Neural cell (in vitro differentiated cells): ENCODE measurements at regions not wholly inside any gene's neighbourhood (a gene's known extent, or its start where the extent isn't known, plus 50 kb on each side); places are given as distances from the start of the nearest gene placed in this dataset.

Experiments
- H2AFZ ChIP-seq: fragments of 200-600, 300-800 bp; sonication (generic), shearing (Covaris generic); 2 replicates; pipeline ENCODE4 v1.6.0; 2014; ENCODE audit warnings: low read depth, mild to moderate bottlenecking, antibody characterized with exemption, low read length, moderate library complexity
- H3F3A ChIP-seq: fragments of 200-600 bp; shearing (Covaris generic); 2 replicates; pipeline ENCODE4 v1.6.1; 2016; ENCODE audit warnings: mild to moderate bottlenecking, moderate library complexity, mixed read lengths, antibody characterized with exemption, low read length; ENCODE audit not compliant: insufficient read depth, poor library complexity, severe bottlenecking
- H3K27ac ChIP-seq: fragments of 200-600, 300-800 bp; sonication (generic), shearing (Covaris generic); 2 replicates; pipeline ENCODE4 v1.5.1; 2014; ENCODE audit warnings: mild to moderate bottlenecking, low read length, moderate library complexity
- H3K27me3 ChIP-seq: fragments of 300-800, 200-600 bp; sonication (generic), shearing (Covaris generic); 2 replicates; pipeline ENCODE4 v1.6.0; 2014; ENCODE audit warnings: mild to moderate bottlenecking, low read depth, low read length, moderate library complexity; ENCODE audit not compliant: insufficient read depth
- H3K36me3 ChIP-seq: fragments of 300-800, 200-600 bp; sonication (generic), shearing (Covaris generic); 2 replicates; pipeline ENCODE4 v1.5.1; 2014; ENCODE audit warnings: mild to moderate bottlenecking, antibody characterized with exemption, low read length, moderate library complexity; ENCODE audit not compliant: insufficient read depth
- H3K4me2 ChIP-seq: fragments of 300-800, 200-600 bp; sonication (generic), shearing (Covaris generic); 2 replicates; pipeline ENCODE4 v1.6.0; 2014; ENCODE audit warnings: mild to moderate bottlenecking, low read length
- H3K4me3 ChIP-seq: fragments of 300-800, 200-600 bp; sonication (generic), shearing (Covaris generic); 2 replicates; pipeline ENCODE4 v1.5.1; 2014; ENCODE audit warnings: mild to moderate bottlenecking, low read length, moderate library complexity
- H3K79me2 ChIP-seq: fragments of 200-600 bp; shearing (Covaris generic); replicated peaks from 2 replicates; pipeline ENCODE4 v1.6.0; 2014; ENCODE audit warnings: mild to moderate bottlenecking, low read length, moderate library complexity; ENCODE audit not compliant: insufficient read depth
- H3K9ac ChIP-seq: fragments of 300-800, 200-600 bp; sonication (generic), shearing (Covaris generic); 2 replicates; pipeline ENCODE4 v1.6.1; 2016; ENCODE audit warnings: mild to moderate bottlenecking, low read length, mixed read lengths
- H3K9me2 ChIP-seq: fragments of 200-600 bp; shearing (Covaris generic); 2 replicates; pipeline ENCODE4 v1.6.1; 2016; ENCODE audit warnings: mild to moderate bottlenecking, low read length, mixed read lengths; ENCODE audit not compliant: insufficient read depth
- H3K9me3 ChIP-seq: fragments of 200-600, 300-800 bp; sonication (generic), shearing (Covaris generic); 2 replicates; pipeline ENCODE4 v1.6.1; 2016; ENCODE audit warnings: mild to moderate bottlenecking, mixed run types, low read length, moderate library complexity, mixed read lengths
- H4K20me1 ChIP-seq: fragments of 200-600 bp; shearing (Covaris generic); 2 replicates; pipeline ENCODE4 v1.6.1; 2016; ENCODE audit warnings: mild to moderate bottlenecking, mixed run types; ENCODE audit not compliant: insufficient read depth
- CTCF ChIP-seq: fragments of 450-650 bp; IDR thresholded peaks from 2 replicates; pipeline ENCODE4 v1.5.1; 2014; ENCODE audit warnings: antibody characterized with exemption, mild to moderate bottlenecking, moderate library complexity; ENCODE audit not compliant: poor library complexity, severe bottlenecking
- EP300 ChIP-seq: fragments of 450-650 bp; conservative IDR thresholded peaks from 2 replicates; pipeline ENCODE4 v1.6.1; 2014; ENCODE audit warnings: antibody characterized with exemption, mild to moderate bottlenecking, moderate library complexity; ENCODE audit not compliant: poor library complexity, severe bottlenecking
- EZH2 ChIP-seq: fragments of 200-600, 300-800 bp; shearing (Covaris generic), sonication (generic); IDR thresholded peaks from 2 replicates; pipeline ENCODE4 v1.6.1; 2014; ENCODE audit warnings: antibody characterized with exemption, low read length, borderline replicate concordance, mild to moderate bottlenecking; ENCODE audit not compliant: insufficient read depth, poor library complexity, severe bottlenecking
- MXI1 ChIP-seq: fragments of 450-650 bp; conservative IDR thresholded peaks from 2 replicates; pipeline ENCODE4 v1.6.1; 2014; ENCODE audit warnings: antibody characterized with exemption, mild to moderate bottlenecking; ENCODE audit not compliant: poor library complexity, severe bottlenecking
- POLR2AphosphoS5 ChIP-seq: IDR thresholded peaks from 2 replicates; pipeline ENCODE4 v1.6.1; 2012
- RAD21 ChIP-seq: fragments of 450-650 bp; conservative IDR thresholded peaks from 2 replicates; pipeline ENCODE4 v1.6.1; 2014; ENCODE audit warnings: antibody characterized with exemption, mild to moderate bottlenecking, moderate library complexity
- REST ChIP-seq: IDR thresholded peaks from 2 replicates; pipeline ENCODE4 v1.6.1; 2012; ENCODE audit warnings: borderline replicate concordance
- SMC3 ChIP-seq: fragments of 450-650 bp; conservative IDR thresholded peaks from 2 replicates; pipeline ENCODE4 v1.6.1; 2014; ENCODE audit warnings: antibody characterized with exemption, mild to moderate bottlenecking, moderate library complexity; ENCODE audit not compliant: poor library complexity
- TAF1 ChIP-seq: IDR thresholded peaks from 2 replicates; pipeline ENCODE4 v1.6.1; 2012; ENCODE audit warnings: low read depth

- Histone ChIP-seq H3K4me3 (no peak overlapping the region), H3K27me3 (peaks cover 15% of the 10 kb centered on the region), H3K36me3 (no peaks in the 10 kb centered on the region), H2AFZ (no peak overlapping the region), H3K9me3 (no peaks in the 10 kb centered on the region), H3K9ac (no peak overlapping the region), H4K20me1 (no peaks in the 10 kb centered on the region), H3K4me2 (no peak overlapping the region), H3K27ac (no peak overlapping the region), H3K9me2 (no peaks in the 10 kb centered on the region), H3F3A (no peaks in the 10 kb centered on the region), H3K79me2 (no peaks in the 10 kb centered on the region)
- no peak for TF ChIP-seq SMC3
- no peak for TF ChIP-seq CTCF
Measured at GRCh38 chr4:4763822-4764557, 95.5 kb upstream of the MSX1 start.

- H3K9me2 ChIP-seq: no peaks in the 10 kb centered on the region
- H3K27me3 ChIP-seq: peaks cover 15% of the 10 kb centered on the region
- no peaks in the 10 kb centered on the region for H3K36me3 ChIP-seq
- no peak overlapping the region for H3K4me2 ChIP-seq
- no peaks in the 10 kb centered on the region for H3F3A ChIP-seq
- H3K79me2 ChIP-seq: no peaks in the 10 kb centered on the region
- H4K20me1 ChIP-seq: no peaks in the 10 kb centered on the region
- H3K9me3 ChIP-seq: no peaks in the 10 kb centered on the region
- no peak for TF ChIP-seq SMC3
- no peak for TF ChIP-seq EZH2
- no peak for TF ChIP-seq TAF1
- TF ChIP-seq POLR2AphosphoS5: no peak
- H2AFZ ChIP-seq: no peak overlapping the region
- no peak overlapping the region for H3K9ac ChIP-seq
- no peak overlapping the region for H3K4me3 ChIP-seq
- H3K27ac ChIP-seq: no peak overlapping the region
Measured at GRCh38 chr4:4762909-4763821, 96.3 kb upstream of the MSX1 start.

GRCh38 chr4:4762300-4762699 lies 97.2 kb upstream of the MSX1 start:
- H3F3A ChIP-seq: no peaks in the 10 kb centered on the region
- H3K9me3 ChIP-seq: no peaks in the 10 kb centered on the region
- no peaks in the 10 kb centered on the region for H3K9me2 ChIP-seq
- no peak for TF ChIP-seq TAF1
- no peak for TF ChIP-seq EZH2
- TF ChIP-seq RAD21: no peak
- no peak for TF ChIP-seq REST
- no peak for TF ChIP-seq SMC3
- no peak for TF ChIP-seq EP300
- TF ChIP-seq MXI1: no peak
- no peak for TF ChIP-seq POLR2AphosphoS5
- no peak for TF ChIP-seq CTCF
- H3K27me3 ChIP-seq: peaks cover 15% of the 10 kb centered on the region
- H2AFZ ChIP-seq: no peak overlapping the region
- H3K4me2 ChIP-seq: no peak overlapping the region
- no peaks in the 10 kb centered on the region for H3K79me2 ChIP-seq
- H3K27ac ChIP-seq: no peak overlapping the region
- no peak overlapping the region for H3K4me3 ChIP-seq
- no peak overlapping the region for H3K9ac ChIP-seq
- no peaks in the 10 kb centered on the region for H3K36me3 ChIP-seq
- H4K20me1 ChIP-seq: no peaks in the 10 kb centered on the region
